Stimulated activated CD4-positive, alpha-beta T cell treated with anti-CD3 and anti-CD28 coated beads, Interleukin-12 subunit alpha, Interleukin-12 subunit beta, amount 100 ng/mL, for 4 hours (primary cell): ENCODE measurements at regions not wholly inside any gene's neighbourhood (a gene's known extent, or its start where the extent isn't known, plus 50 kb on each side); places are given as distances from the start of the nearest gene placed in this dataset.

Experiments used
- DNase-seq: peaks from one replicate; pipeline ENCODE4 v3.0.0-alpha.2; 2020

GRCh38 chr1:218163371-218163770 is 121.7 kb upstream of the RRP15 start:
- no peak for DNase-seq

GRCh38 chr1:218164111-218164929 is 120.8 kb upstream of the RRP15 start:
- peak; percentile 3 for DNase-seq

GRCh38 chr1:218164930-218165700 is 120.0 kb upstream of the RRP15 start:
- peak; percentile 4 for DNase-seq

- no peak for DNase-seq
Observed at GRCh38 chr1:218165701-218166114, 119.4 kb upstream of the RRP15 start.

- DNase-seq = no peak
Observed at GRCh38 chr1:218166268-218166945, 118.7 kb upstream of the RRP15 start.

GRCh38 chr1:218171302-218171893 is 113.7 kb upstream of the RRP15 start:
- DNase-seq = no peak

GRCh38 chr1:218182455-218182854 is 102.6 kb upstream of the RRP15 start:
- no peak for DNase-seq

- no peak for DNase-seq
Observed at GRCh38 chr1:218200979-218201378, 84.1 kb upstream of the RRP15 start.

GRCh38 chr1:218201601-218202000 is 83.5 kb upstream of the RRP15 start:
- DNase-seq = no peak

GRCh38 chr1:218205721-218206120 is 79.4 kb upstream of the RRP15 start:
- no peak for DNase-seq

- no peak for DNase-seq
Observed at GRCh38 chr1:218207194-218207593, 77.9 kb upstream of the RRP15 start.

GRCh38 chr1:218209351-218209861 is 75.7 kb upstream of the RRP15 start:
- DNase-seq = no peak

GRCh38 chr1:218211241-218211640 is 73.9 kb upstream of the RRP15 start:
- no peak for DNase-seq

- DNase-seq = no peak
Observed at GRCh38 chr1:218217040-218217439, 68.1 kb upstream of the RRP15 start.

GRCh38 chr1:218219460-218219859 is 65.6 kb upstream of the RRP15 start:
- DNase-seq = no peak

- no peak for DNase-seq
Observed at GRCh38 chr1:218224101-218224500, 61.0 kb upstream of the RRP15 start.

- DNase-seq = no peak
Observed at GRCh38 chr1:218226005-218226404, 59.1 kb upstream of the RRP15 start.
